Astrocyte (in vitro differentiated cells and primary cell): ENCODE measurements at regions not wholly inside any gene's neighbourhood (a gene's known extent, or its start where the extent isn't known, plus 50 kb on each side); places are given as distances from the start of the nearest gene placed in this dataset.

Experiments
- EZH2 ChIP-seq: IDR thresholded peaks from 2 replicates; pipeline ENCODE4 v1.6.1; 2012; ENCODE audit warnings: mild to moderate bottlenecking, low read length, inconsistent platforms; ENCODE audit not compliant: insufficient read depth
- TF ChIP-seq, protein P1 (sequence below): IDR thresholded peaks from 2 replicates; pipeline ENCODE4 v1.5.1; 2011; ENCODE audit warnings: low read depth, mild to moderate bottlenecking, inconsistent platforms, low read length, moderate library complexity; ENCODE audit not compliant: insufficient read depth

GRCh38 chr1:194024659-194025058 is 838.2 kb upstream of the B3GALT2 start:
- TF ChIP-seq, protein P1, sequence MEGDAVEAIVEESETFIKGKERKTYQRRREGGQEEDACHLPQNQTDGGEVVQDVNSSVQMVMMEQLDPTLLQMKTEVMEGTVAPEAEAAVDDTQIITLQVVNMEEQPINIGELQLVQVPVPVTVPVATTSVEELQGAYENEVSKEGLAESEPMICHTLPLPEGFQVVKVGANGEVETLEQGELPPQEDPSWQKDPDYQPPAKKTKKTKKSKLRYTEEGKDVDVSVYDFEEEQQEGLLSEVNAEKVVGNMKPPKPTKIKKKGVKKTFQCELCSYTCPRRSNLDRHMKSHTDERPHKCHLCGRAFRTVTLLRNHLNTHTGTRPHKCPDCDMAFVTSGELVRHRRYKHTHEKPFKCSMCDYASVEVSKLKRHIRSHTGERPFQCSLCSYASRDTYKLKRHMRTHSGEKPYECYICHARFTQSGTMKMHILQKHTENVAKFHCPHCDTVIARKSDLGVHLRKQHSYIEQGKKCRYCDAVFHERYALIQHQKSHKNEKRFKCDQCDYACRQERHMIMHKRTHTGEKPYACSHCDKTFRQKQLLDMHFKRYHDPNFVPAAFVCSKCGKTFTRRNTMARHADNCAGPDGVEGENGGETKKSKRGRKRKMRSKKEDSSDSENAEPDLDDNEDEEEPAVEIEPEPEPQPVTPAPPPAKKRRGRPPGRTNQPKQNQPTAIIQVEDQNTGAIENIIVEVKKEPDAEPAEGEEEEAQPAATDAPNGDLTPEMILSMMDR = no peak
- TF ChIP-seq EZH2 = no peak
